Endothelial cell of umbilical vein (primary cell): ENCODE measurements at regions not wholly inside any gene's neighbourhood (a gene's known extent, or its start where the extent isn't known, plus 50 kb on each side); places are given as distances from the start of the nearest gene placed in this dataset.
A peak's percentile ranks its signal among the peaks of the same experiment; 100 is the strongest.

Source experiments
- BruUV-seq: library from RNA; stranded (reverse); fragments of 400-500 nt; replicated peaks from 2 replicates; lab custom pipeline; 2021; lab: Mats Ljungman, UMichigan
- CTCF ChIA-PET: fragments of 300-600, 350-600 bp; sonication (Branson Sonifier 250); formaldehyde crosslinking; loops from one replicate; lab custom pipeline; 2021; ENCODE audit warnings: antibody characterized with exemption, inconsistent platforms; lab: Charles Lee
- POLR2A ChIA-PET: fragments of 300-600, 350-600 bp; sonication (Branson Sonifier 250); formaldehyde crosslinking; loops from one replicate; lab custom pipeline; 2021; ENCODE audit warnings: antibody characterized with exemption, inconsistent platforms; lab: Charles Lee
- DNase-seq: peaks from one replicate; pipeline ENCODE4 v3.0.0-alpha.2; 2011; ENCODE audit warnings: low read depth, low spot score
- FAIRE-seq: peaks from 2 replicates; lab custom pipeline; 2011; peaks lifted over from hg19 to GRCh38; lab: Jason Lieb, UNC
- H2AFZ ChIP-seq: 2 replicates; pipeline ENCODE4 v1.6.0; 2012; ENCODE audit warnings: low read depth, low read length, control low read depth, inconsistent platforms
- H3K27ac ChIP-seq: 2 replicates; pipeline ENCODE4 v1.5.1; 2011; ENCODE audit warnings: low read depth, mild to moderate bottlenecking, control low read depth, low read length, moderate library complexity; ENCODE audit not compliant: insufficient read depth
- H3K27me3 ChIP-seq, 2 experiments: 2 replicates each; pipeline versions ENCODE4 v1.6.0 to v1.6.1; 2011; ENCODE audit warnings: low read length in 2 of 2, mixed read lengths in 1 of 2; ENCODE audit not compliant: control insufficient read depth in 2 of 2, insufficient read depth in 2 of 2
- H3K36me3 ChIP-seq, 2 experiments: 2 replicates in 1 of 2; 3 replicates in 1 of 2; pipeline ENCODE4 v1.5.1; 2011; ENCODE audit warnings: low read length in 2 of 2, mild to moderate bottlenecking in 1 of 2, moderate library complexity in 1 of 2; ENCODE audit not compliant: control insufficient read depth in 2 of 2, insufficient read depth in 2 of 2; ENCODE audit errors: extremely low read depth in 1 of 2
- H3K4me1 ChIP-seq: 3 replicates; pipeline ENCODE4 v1.5.1; 2011; ENCODE audit warnings: mild to moderate bottlenecking, low read length; ENCODE audit not compliant: control insufficient read depth, insufficient read depth; ENCODE audit errors: extremely low read depth
- H3K4me2 ChIP-seq: 2 replicates; pipeline ENCODE4 v1.6.1; 2011; ENCODE audit warnings: low read length, control low read depth, mixed read lengths; ENCODE audit not compliant: insufficient read depth
- H3K4me3 ChIP-seq, 3 experiments: fragments of 200-600 bp in 1 of 3; sonication (generic), shearing (Covaris generic) in 1 of 3; replicated peaks in 1 of 3; 2 replicates each; pipeline ENCODE4 v1.5.1; 2011 to 2016; ENCODE audit warnings: control low read depth in 3 of 3, low read length in 3 of 3, mild to moderate bottlenecking in 2 of 3, inconsistent platforms in 1 of 3, low read depth in 1 of 3, moderate library complexity in 1 of 3; ENCODE audit not compliant: insufficient read depth in 1 of 3
- H3K79me2 ChIP-seq: 2 replicates; pipeline ENCODE4 v1.6.0; 2012; ENCODE audit warnings: low read length, inconsistent platforms; ENCODE audit not compliant: control insufficient read depth, insufficient read depth
- H3K9ac ChIP-seq: replicated peaks from 2 replicates; pipeline ENCODE3; 2011; ENCODE audit warnings: low read length, control low read depth; ENCODE audit not compliant: insufficient read depth; ENCODE audit errors: extremely low read depth
- H3K9me1 ChIP-seq: replicated peaks from 3 replicates; pipeline ENCODE4 v1.6.0; 2011; ENCODE audit warnings: mild to moderate bottlenecking, low read length; ENCODE audit not compliant: control insufficient read depth, insufficient read depth; ENCODE audit errors: extremely low read depth
- H3K9me3 ChIP-seq: replicated peaks from 2 replicates; pipeline ENCODE4 v1.5.1; 2012; ENCODE audit warnings: low read length, inconsistent platforms; ENCODE audit not compliant: control insufficient read depth, insufficient read depth
- H4K20me1 ChIP-seq: replicated peaks from 2 replicates; pipeline ENCODE3; 2011; ENCODE audit warnings: mild to moderate bottlenecking, low read length; ENCODE audit not compliant: control insufficient read depth, insufficient read depth; ENCODE audit errors: extremely low read depth
- FOS ChIP-seq: IDR thresholded peaks from 2 replicates; pipeline ENCODE4 v1.6.1; 2011; ENCODE audit warnings: mild to moderate bottlenecking, low read length, moderate library complexity, borderline replicate concordance; ENCODE audit not compliant: insufficient read depth
- JUN ChIP-seq: IDR thresholded peaks from 2 replicates; pipeline ENCODE4 v1.6.1; 2011; ENCODE audit warnings: borderline replicate concordance, low read depth; ENCODE audit not compliant: insufficient read length, insufficient read depth
- MYC ChIP-seq: IDR thresholded peaks from one replicate; pipeline ENCODE4 v1.6.1; 2011; ENCODE audit warnings: mild to moderate bottlenecking, low read depth, low read length
- dilution Hi-C: fragments of 300-500 bp; cut with MboI; formaldehyde crosslinking; loops from one replicate; pipeline ENCODE4 v1.15.0; 2019; ENCODE audit warnings: low sequenced_read_pairs; ENCODE audit not compliant: extremely low pct_ligation_motif_present
- intact Hi-C: fragments of 100-400 bp; cut with micrococcal nuclease; formaldehyde crosslinking; loops from one replicate; pipeline ENCODE4 v1.10.0; 2022
- TF ChIP-seq, protein P1 (sequence below): IDR thresholded peaks from 2 replicates; pipeline ENCODE4 v1.6.1; 2011; ENCODE audit not compliant: insufficient read depth, insufficient read length
- TF ChIP-seq, protein P2 (sequence below), 2 donors: IDR thresholded peaks; 1 replicate in 1 of 2; 2 replicates in 1 of 2; pipeline ENCODE4 v1.5.1; 2011; ENCODE audit warnings: low read length in 2 of 2, mild to moderate bottlenecking in 2 of 2, moderate library complexity in 2 of 2, control low read depth in 1 of 2, inconsistent platforms in 1 of 2, low read depth in 1 of 2; ENCODE audit not compliant: insufficient read depth in 1 of 2; ENCODE audit errors: extremely low read depth in 1 of 2

DNA sequence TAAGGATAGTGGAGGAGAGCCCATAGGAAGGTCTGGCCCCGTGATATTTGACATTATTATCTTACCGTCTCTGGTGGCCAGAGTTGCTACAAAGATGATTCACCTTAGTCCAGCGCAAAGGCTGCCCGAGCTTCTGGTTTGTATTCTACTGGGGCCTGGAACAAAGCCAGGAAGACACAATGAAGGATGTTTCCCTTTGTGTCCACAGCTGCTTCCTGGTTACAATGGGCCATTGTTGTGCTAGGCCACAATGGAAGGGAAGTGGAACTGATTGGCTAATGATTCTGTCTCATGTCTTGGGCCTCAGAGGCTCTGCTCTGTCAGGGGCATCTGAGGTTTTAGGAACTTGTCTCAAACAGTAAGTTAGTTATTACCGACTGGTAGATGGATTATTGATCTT lies 132.2 kb downstream of the TDRD15 start:
- Histone ChIP-seq H3K9ac (no peak overlapping the region), H3K4me1 (no peaks in the 10 kb centered on the region), H3K79me2 (no peaks in the 10 kb centered on the region), H2AFZ (no peak overlapping the region), H3K27me3 (no peaks in the 10 kb centered on the region), H3K4me3 (no peak overlapping the region), H3K4me2 (no peak overlapping the region), H4K20me1 (no peaks in the 10 kb centered on the region), H3K9me1 (no peaks in the 10 kb centered on the region), H3K27ac (no peak overlapping the region), H3K9me3 (no peaks in the 10 kb centered on the region), H3K36me3 (no peaks in the 10 kb centered on the region)
- FAIRE-seq, result no peak
- dilution Hi-C loops (no loop called here), intact Hi-C loops (loop anchor here (10.0 kb wide), 1 partner anchor 211 kb away; the partner anchor contains the start of gene APOB)
- ChIA-PET CTCF (no interaction called here), POLR2A (no interaction called here)
- TF ChIP-seq, protein P1, sequence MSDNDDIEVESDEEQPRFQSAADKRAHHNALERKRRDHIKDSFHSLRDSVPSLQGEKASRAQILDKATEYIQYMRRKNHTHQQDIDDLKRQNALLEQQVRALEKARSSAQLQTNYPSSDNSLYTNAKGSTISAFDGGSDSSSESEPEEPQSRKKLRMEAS, result no peak
- TF ChIP-seq JUN (peak; percentile 6), MYC (no peak), FOS (peak; percentile 6)
- no TSS peak for BruUV-seq
- DNase-seq, result peak; percentile 66

DNA sequence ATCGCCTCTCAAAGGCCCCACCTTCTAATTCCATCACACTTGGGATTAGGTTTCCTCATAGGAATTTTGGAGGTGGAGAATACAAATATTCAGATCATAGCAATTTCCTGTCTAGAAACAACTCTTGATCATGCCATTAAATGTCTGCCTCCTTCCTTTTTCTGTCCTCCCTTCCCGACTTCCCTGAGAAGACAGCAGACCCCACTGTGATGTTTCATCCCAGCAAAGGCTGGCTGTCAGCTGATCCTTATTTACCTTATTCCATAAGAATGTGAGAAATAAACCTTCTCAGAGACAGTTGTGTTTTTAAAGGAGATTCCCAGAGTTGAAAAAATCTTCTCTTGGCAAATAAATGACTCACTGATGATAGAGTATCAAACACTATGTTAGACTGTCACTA lies 133.9 kb downstream of the TDRD15 start:
- no TSS peak for BruUV-seq

More for the DNA sequence above, 133.9 kb downstream of the TDRD15 start:
- H3K9ac ChIP-seq, result no peak overlapping the region
- H3K9me1 ChIP-seq, result no peaks in the 10 kb centered on the region
- TF ChIP-seq, protein P2, sequence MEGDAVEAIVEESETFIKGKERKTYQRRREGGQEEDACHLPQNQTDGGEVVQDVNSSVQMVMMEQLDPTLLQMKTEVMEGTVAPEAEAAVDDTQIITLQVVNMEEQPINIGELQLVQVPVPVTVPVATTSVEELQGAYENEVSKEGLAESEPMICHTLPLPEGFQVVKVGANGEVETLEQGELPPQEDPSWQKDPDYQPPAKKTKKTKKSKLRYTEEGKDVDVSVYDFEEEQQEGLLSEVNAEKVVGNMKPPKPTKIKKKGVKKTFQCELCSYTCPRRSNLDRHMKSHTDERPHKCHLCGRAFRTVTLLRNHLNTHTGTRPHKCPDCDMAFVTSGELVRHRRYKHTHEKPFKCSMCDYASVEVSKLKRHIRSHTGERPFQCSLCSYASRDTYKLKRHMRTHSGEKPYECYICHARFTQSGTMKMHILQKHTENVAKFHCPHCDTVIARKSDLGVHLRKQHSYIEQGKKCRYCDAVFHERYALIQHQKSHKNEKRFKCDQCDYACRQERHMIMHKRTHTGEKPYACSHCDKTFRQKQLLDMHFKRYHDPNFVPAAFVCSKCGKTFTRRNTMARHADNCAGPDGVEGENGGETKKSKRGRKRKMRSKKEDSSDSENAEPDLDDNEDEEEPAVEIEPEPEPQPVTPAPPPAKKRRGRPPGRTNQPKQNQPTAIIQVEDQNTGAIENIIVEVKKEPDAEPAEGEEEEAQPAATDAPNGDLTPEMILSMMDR (IDR thresholded peaks at IDR 0.05; ENCODE audit: extremely low read depth in 1 of 2, insufficient read depth in 1 of 2, low read depth in 1 of 2, low read length in 2 of 2), result no peak
- no peak for DNase-seq
- intact Hi-C loops, result loop anchor here (10.0 kb wide), 1 partner anchor 213 kb away; the partner anchor contains the start of gene APOB
- no peak for FAIRE-seq
- no peak overlapping the region for H3K27ac ChIP-seq
- no peak overlapping the region for H3K4me3 ChIP-seq
- POLR2A ChIA-PET, result no interaction called here
- CTCF ChIA-PET, result no interaction called here
- H3K79me2 ChIP-seq, result no peaks in the 10 kb centered on the region
- H3K4me2 ChIP-seq, result no peak overlapping the region
- no peaks in the 10 kb centered on the region for H3K36me3 ChIP-seq
- no peak overlapping the region for H2AFZ ChIP-seq
- no peaks in the 10 kb centered on the region for H3K9me3 ChIP-seq
- H4K20me1 ChIP-seq, result no peaks in the 10 kb centered on the region
- H3K27me3 ChIP-seq, result no peaks in the 10 kb centered on the region
- dilution Hi-C loops, result no loop called here
- H3K4me1 ChIP-seq, result no peaks in the 10 kb centered on the region
